Fibroblast of lung (primary cell): ENCODE measurements at regions not wholly inside any gene's neighbourhood (a gene's known extent, or its start where the extent isn't known, plus 50 kb on each side); places are given as distances from the start of the nearest gene placed in this dataset.

Experiments
- DNase-seq, 2 donors: peaks; one replicate each; pipeline versions ENCODE4 v3.0.0 to v3.0.0-alpha.2; 2010; ENCODE audit warnings: low read depth in 2 of 2
- H2AFZ ChIP-seq: 2 replicates; pipeline ENCODE4 v1.5.1; 2012; ENCODE audit warnings: low read length, control low read depth, inconsistent platforms
- H3K27ac ChIP-seq: 2 replicates; pipeline ENCODE4 v1.5.1; 2011; ENCODE audit warnings: low read length, control low read depth; ENCODE audit not compliant: insufficient read depth
- H3K27me3 ChIP-seq: 2 replicates; pipeline ENCODE4 v1.5.1; 2011; ENCODE audit warnings: mild to moderate bottlenecking, low read length; ENCODE audit not compliant: control insufficient read depth, insufficient read depth
- H3K36me3 ChIP-seq: 2 replicates; pipeline ENCODE4 v1.5.1; 2011; ENCODE audit warnings: low read length; ENCODE audit not compliant: control insufficient read depth, insufficient read depth
- H3K4me1 ChIP-seq: 2 replicates; pipeline ENCODE4 v1.5.1; 2011; ENCODE audit warnings: low read length; ENCODE audit not compliant: control insufficient read depth, insufficient read depth; ENCODE audit errors: extremely low read depth
- H3K4me2 ChIP-seq: 2 replicates; pipeline ENCODE4 v1.5.1; 2011; ENCODE audit warnings: low read length, control low read depth; ENCODE audit not compliant: insufficient read depth; ENCODE audit errors: extremely low read depth
- H3K4me3 ChIP-seq, 4 experiments: fragments of 200-600 bp in 1 of 4; sonication (generic) in 1 of 4; replicated peaks in 1 of 4; 2 replicates each; pipeline ENCODE4 v1.5.1; 2011 to 2016; ENCODE audit warnings: low read length in 4 of 4, low read depth in 3 of 4, mild to moderate bottlenecking in 3 of 4, control low read depth in 2 of 4, inconsistent platforms in 1 of 4, mixed read lengths in 1 of 4; ENCODE audit not compliant: insufficient read depth in 1 of 4; ENCODE audit errors: control extremely low read depth in 1 of 4
- H3K79me2 ChIP-seq: 2 replicates; pipeline ENCODE4 v1.5.1; 2012; ENCODE audit warnings: mild to moderate bottlenecking, low read length, inconsistent platforms; ENCODE audit not compliant: control insufficient read depth, insufficient read depth
- H3K9ac ChIP-seq: 2 replicates; pipeline ENCODE4 v1.5.1; 2011; ENCODE audit warnings: mild to moderate bottlenecking, low read length, control low read depth; ENCODE audit not compliant: insufficient read depth
- H3K9me3 ChIP-seq: 2 replicates; pipeline ENCODE4 v1.5.1; 2012; ENCODE audit warnings: low read depth, low read length; ENCODE audit not compliant: control insufficient read depth, insufficient read depth
- H4K20me1 ChIP-seq: 2 replicates; pipeline ENCODE4 v1.5.1; 2011; ENCODE audit warnings: low read length; ENCODE audit not compliant: control insufficient read depth, insufficient read depth; ENCODE audit errors: extremely low read depth
- CTCF ChIP-seq, 2 donors: IDR thresholded peaks in 1 of 2; conservative IDR thresholded peaks in 1 of 2; 1 replicate in 1 of 2; 2 replicates in 1 of 2; pipeline ENCODE4 v1.5.1; 2011 to 2012; ENCODE audit warnings: low read length in 2 of 2, control low read depth in 1 of 2, inconsistent platforms in 1 of 2, low read depth in 1 of 2, mild to moderate bottlenecking in 1 of 2
- EZH2 ChIP-seq: IDR thresholded peaks from 2 replicates; pipeline ENCODE4 v1.5.1; 2012; ENCODE audit warnings: low read length, control low read depth, mild to moderate bottlenecking; ENCODE audit errors: missing control alignments

GRCh38 chr1:215477632-215478031, 89.5 kb upstream of the KCTD3 start:
- Histone ChIP-seq H3K4me3 (no peak overlapping the region), H3K27me3 (no peaks in the 10 kb centered on the region), H2AFZ (no peak overlapping the region), H3K9me3 (no peaks in the 10 kb centered on the region), H3K79me2 (no peaks in the 10 kb centered on the region), H3K4me2 (no peak overlapping the region), H3K36me3 (no peaks in the 10 kb centered on the region), H3K4me1 (peaks cover 2% of the 10 kb centered on the region), H3K9ac (no peak overlapping the region), H4K20me1 (no peaks in the 10 kb centered on the region), H3K27ac (no peak overlapping the region)
- no peak for TF ChIP-seq EZH2
- TF ChIP-seq CTCF (conservative IDR thresholded peaks at IDR 0.05 in 1 of 2, IDR thresholded peaks at IDR 0.05 in 1 of 2; ENCODE audit: low read depth in 1 of 2, low read length in 2 of 2), result no peak
- DNase-seq, result no peak

GRCh38 chr1:215479567-215479966, 87.5 kb upstream of the KCTD3 start:
- no peak overlapping the region for H2AFZ ChIP-seq
- TF ChIP-seq EZH2 (no peak), CTCF (conservative IDR thresholded peaks at IDR 0.05 in 1 of 2, IDR thresholded peaks at IDR 0.05 in 1 of 2; ENCODE audit: low read depth in 1 of 2, low read length in 2 of 2) (no peak)
- no peaks in the 10 kb centered on the region for H3K9me3 ChIP-seq
- H3K27ac ChIP-seq, result no peak overlapping the region
- peaks cover 2% of the 10 kb centered on the region for H3K4me1 ChIP-seq
- no peak overlapping the region for H3K4me3 ChIP-seq
- H3K36me3 ChIP-seq, result no peaks in the 10 kb centered on the region
- DNase-seq, result no peak
- H3K27me3 ChIP-seq, result no peaks in the 10 kb centered on the region
- no peak overlapping the region for H3K9ac ChIP-seq
- H4K20me1 ChIP-seq, result no peaks in the 10 kb centered on the region
- H3K79me2 ChIP-seq, result no peaks in the 10 kb centered on the region
- H3K4me2 ChIP-seq, result no peak overlapping the region

GRCh38 chr1:215482079-215482478, 85.0 kb upstream of the KCTD3 start:
- Histone ChIP-seq H3K79me2 (no peaks in the 10 kb centered on the region), H3K4me2 (no peak overlapping the region), H4K20me1 (no peaks in the 10 kb centered on the region), H3K9me3 (no peaks in the 10 kb centered on the region), H3K36me3 (no peaks in the 10 kb centered on the region), H3K9ac (no peak overlapping the region), H3K27me3 (no peaks in the 10 kb centered on the region), H3K4me3 (no peak overlapping the region), H2AFZ (no peak overlapping the region), H3K4me1 (no peaks in the 10 kb centered on the region), H3K27ac (no peak overlapping the region)
- TF ChIP-seq EZH2 (no peak), CTCF (conservative IDR thresholded peaks at IDR 0.05 in 1 of 2, IDR thresholded peaks at IDR 0.05 in 1 of 2; ENCODE audit: low read depth in 1 of 2, low read length in 2 of 2) (no peak)
- no peak for DNase-seq
